ENCODE measurements at regions not wholly inside any gene's neighbourhood (a gene's known extent, or its start where the extent isn't known, plus 50 kb on each side); places are given as distances from the start of the nearest gene placed in this dataset.
A peak's percentile ranks its signal among the peaks of the same experiment; 100 is the strongest.

DNA sequence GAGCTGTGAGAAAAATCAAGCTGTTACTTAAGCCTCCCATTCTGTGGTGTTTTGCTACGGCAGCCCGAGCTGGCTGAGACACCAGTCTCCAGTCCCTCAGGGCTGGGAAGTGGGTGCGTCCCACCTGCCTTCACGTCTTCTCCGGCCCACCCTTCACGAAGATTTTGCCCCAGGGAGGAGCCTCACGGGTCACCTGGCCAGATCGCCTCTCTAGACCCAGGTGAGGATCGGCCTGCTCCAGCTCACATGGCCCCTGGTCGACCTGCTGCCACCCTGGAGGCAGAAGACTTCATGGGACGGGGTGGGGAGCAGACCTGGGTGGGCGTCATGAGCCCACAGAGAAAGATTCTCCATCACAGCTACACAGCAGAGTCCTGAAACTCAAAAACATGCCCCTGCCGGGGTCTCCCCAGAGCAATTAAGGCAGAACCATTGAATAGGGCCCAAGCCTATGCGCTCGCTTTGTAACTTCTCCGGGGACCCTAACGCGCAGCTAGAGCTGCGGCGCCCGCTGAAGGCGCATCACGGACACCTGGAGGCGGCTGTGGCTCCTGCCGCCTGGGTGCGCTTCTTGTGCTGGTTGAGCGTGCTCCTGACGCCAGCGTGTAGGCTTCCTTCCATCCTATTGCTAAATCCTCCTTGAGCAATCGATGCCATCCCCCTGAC lies 92.6 kb upstream of the ALDH1A3 start:
- H3K36me3 ChIP-seq = no peaks in the 10 kb centered on the region
- no peaks in the 10 kb centered on the region for H3K9me3 ChIP-seq (replicated peaks)
- no peaks in the 10 kb centered on the region for H3K27me3 ChIP-seq
- H3K27ac ChIP-seq = no peak overlapping the region
- H3K4me3 ChIP-seq = no peak overlapping the region
- DNase-seq = no peak
- H3K4me1 ChIP-seq = no peaks in the 10 kb centered on the region

DNA sequence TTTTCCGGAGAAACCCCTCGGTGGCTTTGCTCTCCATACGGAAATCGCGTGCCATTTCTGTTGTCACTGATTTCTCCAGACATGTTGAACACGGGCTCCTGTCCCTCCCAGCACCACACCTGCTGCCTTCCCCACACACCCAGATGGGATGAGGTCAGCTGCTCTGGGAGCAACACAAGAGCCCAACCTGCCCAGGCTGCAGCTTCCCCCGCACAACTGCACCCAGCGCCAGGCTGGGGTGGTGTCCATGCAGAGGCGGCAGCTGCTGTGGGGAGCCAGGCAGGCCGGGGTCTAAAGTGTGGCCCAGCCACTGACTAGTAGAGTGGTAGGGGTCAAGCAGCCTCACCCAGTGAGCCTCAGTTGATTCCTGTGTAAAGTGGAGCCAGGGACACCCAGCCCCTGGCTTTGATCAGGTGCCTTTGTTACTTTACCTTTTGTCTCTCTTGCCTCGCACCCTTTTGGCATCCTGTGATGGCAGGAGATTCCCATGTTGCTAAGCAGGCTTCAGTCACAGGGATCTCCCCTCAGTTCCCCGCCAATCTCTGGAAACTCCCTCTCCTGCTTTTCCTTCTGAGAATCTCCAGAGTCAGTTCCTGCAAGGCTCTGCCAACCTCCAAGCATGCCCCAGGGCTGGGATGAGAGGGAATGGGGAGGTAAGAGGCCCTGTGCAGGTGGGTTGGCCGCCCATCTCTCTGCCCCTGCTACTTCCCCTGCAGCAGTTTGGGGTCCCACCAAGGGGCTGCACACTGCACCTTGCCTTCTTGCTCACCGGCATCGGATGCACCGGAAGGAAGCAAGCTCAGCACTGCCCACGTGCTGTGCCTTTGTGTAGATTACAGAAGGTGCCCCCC lies 91.8 kb upstream of the ALDH1A3 start:
- no peak for DNase-seq
- Histone ChIP-seq H3K4me3 (no peak overlapping the region), H3K4me1 (no peaks in the 10 kb centered on the region), H3K9me3 (replicated peaks) (no peaks in the 10 kb centered on the region), H3K27ac (no peak overlapping the region), H3K27me3 (no peaks in the 10 kb centered on the region), H3K36me3 (no peaks in the 10 kb centered on the region)

DNA sequence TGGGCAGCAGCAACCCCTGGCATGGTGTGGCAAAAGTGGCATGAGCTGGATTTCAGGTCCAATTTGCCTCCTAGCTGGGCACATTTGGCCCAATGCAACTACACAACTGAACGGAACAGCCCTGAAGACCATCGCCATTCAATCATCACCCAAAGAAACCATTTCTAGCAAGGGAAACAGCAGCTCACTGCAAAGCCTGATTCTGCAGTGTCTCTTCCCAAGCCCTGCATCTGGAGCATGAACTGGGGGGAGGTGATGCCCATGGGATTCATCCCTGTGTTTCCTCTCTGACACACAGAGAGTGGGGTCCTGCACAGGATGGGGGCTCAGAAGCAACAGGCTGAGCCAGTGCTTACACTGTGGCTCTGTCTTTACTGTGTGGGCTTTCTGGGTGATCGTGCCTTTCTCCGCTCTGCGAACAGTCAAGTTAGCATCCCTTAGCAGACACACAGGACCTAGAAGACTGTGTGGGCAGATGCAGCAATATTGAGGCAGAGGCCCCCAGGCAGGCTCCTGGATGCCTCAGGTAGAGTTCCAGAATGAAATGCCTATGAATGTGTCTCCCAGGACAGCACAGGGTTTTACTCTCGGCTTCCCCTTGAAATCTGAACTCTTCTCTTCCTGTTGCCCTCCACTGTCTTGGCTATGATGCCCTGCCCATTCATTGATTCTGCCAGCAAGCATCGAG lies 91.1 kb upstream of the ALDH1A3 start:
- Histone ChIP-seq H3K27me3 (no peaks in the 10 kb centered on the region), H3K4me1 (no peaks in the 10 kb centered on the region), H3K9me3 (replicated peaks) (no peaks in the 10 kb centered on the region), H3K36me3 (no peaks in the 10 kb centered on the region), H3K4me3 (no peak overlapping the region), H3K27ac (no peak overlapping the region)
- DNase-seq = no peak

DNA sequence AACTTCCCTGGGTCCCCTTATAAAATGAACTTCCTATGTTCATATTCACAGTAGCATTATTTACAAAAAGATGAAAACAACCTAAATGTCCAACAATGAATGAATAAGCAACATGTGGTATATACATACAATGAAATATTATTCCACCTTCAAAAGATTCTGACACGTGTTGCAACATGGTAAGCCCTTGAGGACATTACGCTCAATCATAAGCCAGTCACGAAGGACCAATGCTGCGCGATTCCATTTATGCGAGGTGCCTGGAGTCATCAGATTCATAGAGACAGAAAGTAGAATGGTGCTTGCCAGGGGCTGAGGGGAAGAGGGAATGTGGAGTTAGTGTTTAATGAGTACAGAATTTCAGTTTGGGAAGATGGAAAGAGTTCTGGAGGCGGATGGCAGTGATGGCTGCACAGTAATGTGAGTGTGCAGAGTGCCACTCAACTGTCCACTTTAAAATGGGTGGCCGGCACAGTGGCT lies 88.8 kb upstream of the ALDH1A3 start:
- H3K4me1 ChIP-seq = no peaks in the 10 kb centered on the region
- H3K4me3 ChIP-seq = no peak overlapping the region
- H3K9me3 ChIP-seq (replicated peaks) = no peaks in the 10 kb centered on the region; the same call in 1 of the 2 replicates
- no peak overlapping the region for H3K27ac ChIP-seq
- DNase-seq = no peak
- H3K36me3 ChIP-seq = no peaks in the 10 kb centered on the region
- H3K27me3 ChIP-seq = no peaks in the 10 kb centered on the region

DNA sequence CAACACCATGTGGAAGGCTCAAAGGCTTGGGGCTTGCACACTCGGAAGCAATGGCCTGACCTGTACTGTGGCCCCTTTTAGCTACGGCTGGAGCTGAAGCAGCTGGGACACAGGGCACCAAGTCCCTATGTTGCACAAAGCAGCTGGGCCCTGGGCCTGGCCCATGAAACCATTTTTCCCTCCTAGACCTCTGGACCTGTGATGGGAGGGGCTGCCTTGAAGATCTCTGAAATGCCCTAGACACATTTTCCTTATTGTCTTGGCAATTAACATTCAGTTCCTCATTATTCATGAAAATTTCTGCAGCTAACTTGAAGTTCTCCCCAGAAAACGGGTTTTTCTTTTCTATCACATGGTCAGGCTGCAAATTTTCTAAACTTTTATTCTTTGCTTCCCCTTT lies 85.6 kb upstream of the ALDH1A3 start:
- Histone ChIP-seq H3K27me3 (no peaks in the 10 kb centered on the region), H3K36me3 (no peaks in the 10 kb centered on the region), H3K27ac (no peak overlapping the region), H3K4me1 (no peaks in the 10 kb centered on the region), H3K9me3 (replicated peaks) (no peaks in the 10 kb centered on the region; the same call in 1 of the 2 replicates), H3K4me3 (no peak overlapping the region)
- DNase-seq = no peak

DNA sequence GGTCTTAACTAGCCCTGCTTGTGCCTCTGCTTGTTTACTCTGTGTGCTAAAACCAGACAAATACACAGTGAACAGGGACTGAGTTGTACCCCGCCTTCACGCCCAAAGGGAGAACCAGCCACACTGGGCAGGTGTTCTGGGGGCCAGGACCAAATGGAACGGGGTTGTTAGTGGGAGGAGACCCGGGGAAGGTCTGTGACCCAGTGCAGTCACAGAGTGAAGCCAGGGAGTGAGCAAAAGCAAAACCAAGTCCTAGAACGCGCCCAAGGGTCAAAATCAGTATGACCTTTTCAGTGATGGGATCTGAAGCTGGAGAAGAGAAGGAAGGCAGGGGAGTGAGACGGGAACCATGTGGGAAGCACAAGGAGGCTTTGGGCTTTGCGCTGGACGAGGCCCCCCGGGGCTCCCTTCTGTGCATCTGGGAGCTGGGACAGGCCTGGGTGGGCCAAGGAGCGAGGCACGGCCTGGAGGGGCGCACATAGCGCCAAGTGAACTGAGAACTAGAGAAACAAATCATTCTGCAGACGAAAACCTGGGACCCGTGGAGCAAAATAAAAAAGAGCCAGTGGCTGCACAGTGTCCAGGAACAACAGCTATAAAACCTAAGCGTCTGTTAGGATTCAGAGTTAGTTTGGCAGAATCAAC lies 78.3 kb upstream of the ALDH1A3 start:
- Histone ChIP-seq H3K27ac (no peak overlapping the region), H3K36me3 (no peaks in the 10 kb centered on the region)

DNA sequence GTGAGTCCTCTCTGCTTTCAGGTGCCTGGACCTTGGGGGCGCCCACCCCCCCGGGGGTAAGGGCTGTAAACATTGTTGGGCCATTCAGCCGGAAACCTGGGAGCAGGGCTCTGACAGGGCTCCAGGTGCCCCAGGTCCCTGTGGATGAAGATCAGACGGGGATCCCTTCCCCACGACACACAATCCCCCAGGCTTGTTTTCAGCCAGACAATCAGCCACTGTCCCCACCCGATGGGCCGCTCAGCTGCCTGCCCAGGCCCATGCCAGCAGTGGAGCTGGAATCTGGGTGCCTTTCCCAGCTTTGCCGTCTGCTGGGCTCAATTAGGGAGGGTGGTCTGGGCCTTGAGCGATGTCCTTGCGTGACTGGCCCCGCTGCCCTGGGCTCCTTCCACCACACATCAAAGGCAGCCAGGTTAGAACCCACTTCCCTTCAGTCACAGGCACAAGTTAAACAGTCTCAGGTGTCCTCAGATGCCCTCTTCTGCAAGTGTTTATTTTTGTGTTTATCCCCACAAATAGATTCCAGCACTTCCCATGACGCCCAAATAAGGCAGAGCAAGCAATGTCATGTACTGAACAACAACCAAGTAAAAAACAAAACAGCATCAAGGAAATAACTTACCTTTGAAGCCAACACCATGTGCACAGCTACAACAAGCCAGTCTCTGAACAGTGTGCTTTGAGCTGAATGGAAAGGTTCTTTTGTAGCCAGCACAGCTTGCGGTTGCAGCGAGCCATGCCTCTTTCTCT lies 77.0 kb upstream of the ALDH1A3 start:
- no peak overlapping the region for H3K27ac ChIP-seq
- DNase-seq = no peak

More for the DNA sequence above, 78.3 kb upstream of the ALDH1A3 start:
- Histone ChIP-seq H3K4me1 (no peaks in the 10 kb centered on the region), H3K4me3 (no peak overlapping the region), H3K9me3 (replicated peaks) (no peaks in the 10 kb centered on the region), H3K27me3 (no peaks in the 10 kb centered on the region)
- no peak for DNase-seq

DNA sequence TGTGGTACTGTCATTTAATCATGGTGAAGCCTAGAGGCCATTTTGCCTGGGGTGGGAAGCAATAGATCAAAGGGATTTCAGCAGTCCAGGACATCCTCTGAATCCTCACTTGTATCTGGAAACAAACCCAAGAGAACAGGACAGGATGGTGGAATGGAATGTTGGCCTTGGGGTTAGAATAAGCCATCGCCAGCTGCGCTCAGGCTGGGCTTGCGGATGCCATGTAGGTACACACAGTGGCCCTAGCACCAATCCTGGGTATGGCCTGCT lies 76.5 kb upstream of the ALDH1A3 start:
- H3K4me1 ChIP-seq = 0 out of 2 replicates have a peak, but pooled peaks cover 3% of the 10 kb centered on the region
- no peaks in the 10 kb centered on the region for H3K36me3 ChIP-seq
- DNase-seq = no peak
- H3K27me3 ChIP-seq = no peaks in the 10 kb centered on the region
- no peak overlapping the region for H3K27ac ChIP-seq
- no peaks in the 10 kb centered on the region for H3K9me3 ChIP-seq (replicated peaks)
- no peak overlapping the region for H3K4me3 ChIP-seq

More for the DNA sequence above, 77.0 kb upstream of the ALDH1A3 start:
- H3K9me3 ChIP-seq (replicated peaks) = no peaks in the 10 kb centered on the region
- 0 out of 2 replicates have a peak, but pooled peaks cover 3% of the 10 kb centered on the region for H3K4me1 ChIP-seq
- H3K27me3 ChIP-seq = no peaks in the 10 kb centered on the region
- H3K36me3 ChIP-seq = no peaks in the 10 kb centered on the region
- H3K4me3 ChIP-seq = no peak overlapping the region

DNA sequence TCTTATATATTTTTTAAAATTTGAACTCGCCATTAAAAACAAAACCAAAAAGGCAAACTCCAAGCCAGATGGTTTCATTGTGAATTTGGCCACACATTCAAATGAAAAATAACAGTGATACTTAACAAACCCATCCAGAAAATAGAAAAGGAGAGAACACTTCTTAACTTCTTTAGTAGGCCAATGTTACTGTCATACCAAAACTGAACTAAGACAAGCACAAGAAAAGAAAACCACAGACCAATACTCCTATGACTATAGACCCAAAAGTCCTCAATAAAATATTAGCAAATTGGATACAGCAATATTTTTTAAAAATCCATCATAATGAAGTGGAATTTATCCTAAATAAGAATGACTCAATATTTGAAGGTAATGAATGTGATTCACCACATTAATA lies 73.5 kb upstream of the ALDH1A3 start:
- H3K9me3 ChIP-seq (replicated peaks) = peaks cover 3% of the 10 kb centered on the region; the same call in 1 of the 2 replicates
- H3K27me3 ChIP-seq = no peaks in the 10 kb centered on the region
- no peaks in the 10 kb centered on the region for H3K36me3 ChIP-seq
- 0 out of 2 replicates have a peak, but pooled peaks cover 3% of the 10 kb centered on the region for H3K4me1 ChIP-seq
- H3K27ac ChIP-seq = no peak overlapping the region
- DNase-seq = no peak
- no peak overlapping the region for H3K4me3 ChIP-seq

DNA sequence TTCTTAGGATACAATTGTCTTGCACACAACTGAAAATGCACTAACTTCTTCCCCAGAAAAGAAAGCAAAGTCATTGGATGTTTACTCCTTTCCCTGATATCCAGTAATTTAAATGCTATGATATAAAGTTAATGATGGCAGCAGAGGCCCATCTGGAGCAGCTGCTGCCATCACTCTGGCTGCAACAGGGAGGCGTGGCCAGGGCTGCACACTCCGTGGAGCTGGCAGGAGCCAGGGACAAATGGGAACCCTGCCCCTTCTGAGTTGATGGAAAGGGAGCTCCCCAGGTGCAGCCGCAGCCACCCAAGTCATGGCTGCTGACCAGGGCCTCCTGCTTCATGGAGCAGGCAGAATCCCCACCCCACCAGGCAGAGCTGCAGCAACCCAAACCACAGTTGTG lies 72.6 kb upstream of the ALDH1A3 start:
- DNase-seq = peak; percentile 72 to 82

DNA sequence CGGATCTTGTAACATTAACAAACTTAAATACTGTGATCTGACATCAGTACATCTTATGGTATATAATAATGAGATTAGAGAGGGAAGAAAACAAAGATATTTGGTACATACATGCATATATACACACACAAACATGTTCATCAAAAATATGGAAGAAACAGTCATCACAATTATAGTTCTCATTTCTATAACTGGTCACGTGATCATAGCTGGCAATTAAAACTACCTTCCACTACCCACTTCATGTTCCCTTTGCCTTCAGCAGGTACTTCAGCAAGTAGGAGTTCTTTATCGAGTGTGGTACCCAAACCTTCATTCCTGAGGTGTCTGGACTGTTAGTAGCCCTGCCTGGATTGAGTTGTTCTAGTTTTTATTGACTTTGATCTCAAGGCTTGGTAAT lies 70.9 kb upstream of the ALDH1A3 start:
- no peak for DNase-seq
- H3K36me3 ChIP-seq = no peaks in the 10 kb centered on the region
- 0 out of 2 replicates have a peak, but pooled peaks cover 3% of the 10 kb centered on the region for H3K4me1 ChIP-seq
- peaks cover 3% of the 10 kb centered on the region; the same call in 1 of the 2 replicates for H3K9me3 ChIP-seq (replicated peaks)
- H3K27me3 ChIP-seq = no peaks in the 10 kb centered on the region
- H3K27ac ChIP-seq = no peak overlapping the region
- no peak overlapping the region for H3K4me3 ChIP-seq

More for the DNA sequence above, 72.6 kb upstream of the ALDH1A3 start:
- Histone ChIP-seq H3K4me3 (no peak overlapping the region), H3K9me3 (replicated peaks) (peaks cover 3% of the 10 kb centered on the region; the same call in 1 of the 2 replicates), H3K27me3 (no peaks in the 10 kb centered on the region), H3K27ac (no peak overlapping the region), H3K36me3 (no peaks in the 10 kb centered on the region), H3K4me1 (0 out of 2 replicates have a peak, but pooled peaks cover 3% of the 10 kb centered on the region)

DNA sequence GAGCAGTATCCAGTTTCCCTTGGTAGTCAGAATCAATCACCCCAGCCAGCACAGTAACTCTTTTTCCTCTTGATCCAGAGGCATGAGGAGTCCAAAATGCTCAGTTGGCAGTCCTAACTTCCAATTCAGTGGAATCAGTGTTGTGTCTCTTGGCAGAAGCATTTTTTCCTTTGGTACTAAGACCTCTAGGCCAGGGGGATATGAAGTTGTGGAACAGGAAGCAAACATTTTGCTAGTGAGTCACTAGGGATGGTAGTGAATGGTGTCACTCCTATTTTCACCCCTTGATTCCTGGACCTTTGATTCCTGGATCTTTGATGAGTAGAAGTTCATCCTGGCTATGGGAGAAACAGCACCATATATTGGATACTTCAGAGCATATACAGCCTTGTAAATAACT lies 70.5 kb upstream of the ALDH1A3 start:
- Histone ChIP-seq H3K27ac (no peak overlapping the region), H3K27me3 (no peaks in the 10 kb centered on the region), H3K36me3 (no peaks in the 10 kb centered on the region), H3K4me1 (0 out of 2 replicates have a peak, but pooled peaks cover 3% of the 10 kb centered on the region), H3K4me3 (no peak overlapping the region), H3K9me3 (replicated peaks) (peaks cover 3% of the 10 kb centered on the region; the same call in 1 of the 2 replicates)
- DNase-seq = no peak

DNA sequence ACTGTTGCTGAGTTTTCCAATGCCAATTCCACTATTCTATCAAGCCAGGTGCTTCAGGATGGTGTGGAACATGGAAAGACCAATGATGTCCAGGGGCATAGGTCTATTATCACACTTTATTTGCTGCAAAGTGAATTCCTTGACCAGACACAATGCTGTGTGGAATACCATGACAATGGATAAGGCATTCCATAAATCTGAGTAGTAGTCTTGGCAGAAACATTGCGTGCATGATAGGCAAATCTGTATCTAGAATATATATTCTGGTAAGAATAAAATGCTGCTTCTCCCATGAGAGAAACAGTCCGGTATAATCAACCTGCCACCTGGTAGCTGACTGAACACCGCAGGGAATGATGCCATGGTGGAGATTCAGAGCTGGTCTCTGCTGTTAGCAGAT lies 70.0 kb upstream of the ALDH1A3 start:
- H3K9me3 ChIP-seq (replicated peaks) = peaks cover 3% of the 10 kb centered on the region; the same call in 1 of the 2 replicates
- no peak overlapping the region for H3K4me3 ChIP-seq
- DNase-seq = no peak
- H3K36me3 ChIP-seq = no peaks in the 10 kb centered on the region
- H3K27ac ChIP-seq = no peak overlapping the region
- no peaks in the 10 kb centered on the region for H3K27me3 ChIP-seq
- H3K4me1 ChIP-seq = 0 out of 2 replicates have a peak, but pooled peaks cover 3% of the 10 kb centered on the region

DNA sequence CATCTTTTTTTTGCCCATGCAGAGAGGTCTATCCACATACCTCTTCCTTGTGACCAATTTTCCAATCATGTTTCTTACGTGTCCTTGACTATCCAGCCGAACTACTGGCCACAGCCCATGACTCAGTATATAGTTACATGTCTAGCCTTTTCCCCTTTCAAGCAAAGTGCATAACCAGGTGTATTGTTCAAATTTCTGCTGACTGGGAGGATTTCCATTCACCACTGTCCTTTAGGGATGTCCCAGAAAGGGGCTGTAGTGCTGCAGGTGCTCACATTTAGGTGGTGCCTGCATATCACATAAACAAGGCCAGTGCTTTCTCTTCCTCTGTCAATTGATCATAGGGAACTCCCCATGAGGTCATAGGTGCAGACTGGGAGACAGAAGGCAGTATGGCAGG lies 69.4 kb upstream of the ALDH1A3 start:
- DNase-seq = no peak
- Histone ChIP-seq H3K4me1 (0 out of 2 replicates have a peak, but pooled peaks cover 3% of the 10 kb centered on the region), H3K27me3 (no peaks in the 10 kb centered on the region), H3K36me3 (no peaks in the 10 kb centered on the region), H3K27ac (no peak overlapping the region), H3K4me3 (no peak overlapping the region), H3K9me3 (replicated peaks) (peaks cover 3% of the 10 kb centered on the region; the same call in 1 of the 2 replicates)
